HG03565 (cell line): ENCODE measurements at regions not wholly inside any gene's neighbourhood (a gene's known extent, or its start where the extent isn't known, plus 50 kb on each side); places are given as distances from the start of the nearest gene placed in this dataset.

Experiments used
- ATAC-seq: cut with Tn5 transposase; IDR thresholded peaks from one replicate; pipeline ENCODE4 v1.9.1; 2021; ENCODE audit warnings: mild to moderate bottlenecking, moderate library complexity; ENCODE audit not compliant: unreplicated experiment

DNA sequence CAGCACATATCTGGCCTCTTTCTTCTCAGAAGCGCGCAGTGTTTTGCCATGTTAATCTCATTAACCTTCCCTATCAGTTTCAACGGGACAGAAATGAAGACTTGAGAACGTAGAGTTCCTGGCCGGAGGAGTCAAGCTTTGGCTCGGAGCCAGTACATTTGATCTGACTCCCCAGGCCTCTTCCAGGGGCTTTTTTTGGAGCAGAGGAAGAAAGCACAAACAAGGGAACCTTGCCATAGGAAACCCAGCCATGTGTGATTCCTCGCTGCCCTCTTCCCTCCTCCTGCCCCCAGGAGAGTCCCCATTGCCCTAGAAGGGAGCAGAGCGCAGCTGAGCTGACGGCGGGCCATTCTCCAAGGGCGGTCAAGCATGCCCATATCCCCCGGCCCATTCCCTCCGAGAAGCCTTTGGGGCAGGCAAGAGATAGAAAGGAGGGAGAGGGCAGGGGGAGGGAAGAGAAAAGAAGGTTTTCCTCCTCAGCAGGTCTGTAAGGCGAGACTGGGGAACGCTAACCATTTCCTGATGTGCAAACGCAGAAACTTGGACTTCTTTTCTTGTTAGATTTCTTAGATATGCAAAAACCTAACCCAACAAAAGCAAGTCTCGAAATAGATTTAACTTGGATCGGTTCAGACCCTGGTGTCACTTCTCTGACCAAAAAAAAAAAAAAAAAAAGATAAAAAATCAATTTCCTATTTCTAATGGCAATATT is 63.7 kb upstream of the POU3F3 start:
- no peak for ATAC-seq

DNA sequence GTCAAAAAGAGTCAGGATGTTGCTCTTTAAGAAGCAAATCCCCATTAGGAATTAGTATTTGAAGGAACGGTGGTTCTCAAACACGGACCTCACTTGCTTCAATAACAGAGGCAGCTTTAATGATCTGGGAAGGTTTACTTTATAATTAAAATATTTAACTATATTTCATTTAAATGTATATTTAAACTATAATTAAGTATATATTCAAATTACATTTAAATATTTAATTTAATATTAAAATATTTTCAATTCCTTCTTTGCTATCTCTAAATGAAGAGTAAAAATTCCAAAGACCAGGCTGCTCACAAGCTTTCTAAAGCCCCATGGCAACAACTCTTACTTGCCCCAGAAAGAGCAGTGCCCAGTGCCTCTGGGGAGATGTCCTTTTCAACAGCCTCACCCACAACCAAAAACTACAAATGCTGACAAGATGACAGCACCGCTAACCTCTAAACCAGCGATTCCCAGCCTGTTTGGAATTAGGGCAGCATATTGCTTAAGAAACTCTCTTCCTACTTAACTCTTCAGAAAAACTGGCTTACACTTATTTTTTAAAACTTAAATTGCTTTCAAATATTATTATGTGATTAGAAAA is 62.9 kb upstream of the POU3F3 start:
- ATAC-seq, result no peak

DNA sequence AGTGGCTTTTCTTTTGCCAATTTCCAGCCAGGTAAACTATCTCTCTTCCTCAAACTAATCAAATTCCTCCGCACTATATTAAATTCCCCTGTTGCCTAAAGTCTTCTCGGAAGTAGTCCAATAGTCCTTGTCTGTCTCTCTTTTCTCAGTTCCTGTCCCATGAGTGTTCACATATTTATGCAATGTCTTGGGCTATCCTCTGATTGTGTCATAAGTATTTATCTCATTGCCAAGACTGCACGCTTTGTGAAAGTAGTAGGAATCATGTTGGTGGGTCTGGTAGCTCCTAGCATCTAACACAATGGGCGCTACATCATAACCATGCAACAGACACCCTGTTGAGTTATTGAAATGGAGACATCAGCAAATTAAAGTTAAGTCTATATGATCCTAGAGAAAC is 59.9 kb upstream of the POU3F3 start:
- no peak for ATAC-seq

DNA sequence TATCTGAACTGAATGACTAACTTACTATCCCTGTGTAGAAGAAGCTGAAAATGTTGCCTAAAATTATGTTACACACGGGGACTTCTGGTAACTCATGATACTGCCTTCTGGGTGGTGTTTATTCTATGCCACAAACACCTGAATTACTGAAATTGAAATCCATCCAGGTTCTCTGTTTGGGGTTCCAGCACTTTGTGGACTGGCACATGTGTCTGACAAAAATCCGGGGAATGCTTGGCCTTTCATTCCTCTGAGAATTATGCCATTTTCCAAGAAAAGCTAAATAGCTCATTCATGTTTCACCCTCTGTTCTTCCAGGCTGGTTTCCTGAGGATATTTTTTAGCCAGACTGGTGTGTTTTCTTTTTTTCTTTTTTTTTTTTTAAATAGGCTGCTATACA is 59.5 kb upstream of the POU3F3 start:
- ATAC-seq, result no peak
